Choroid plexus epithelial cell (primary cell): ENCODE measurements at regions not wholly inside any gene's neighbourhood (a gene's known extent, or its start where the extent isn't known, plus 50 kb on each side); places are given as distances from the start of the nearest gene placed in this dataset.
A peak's percentile ranks its signal among the peaks of the same experiment; 100 is the strongest.

Source experiments
- DNase-seq: peaks from one replicate; pipeline ENCODE4 v3.0.0-alpha.2; 2010; ENCODE audit warnings: low read depth
- H3K4me3 ChIP-seq: 2 replicates; pipeline ENCODE4 v1.5.1; 2011; ENCODE audit warnings: low read depth, mild to moderate bottlenecking, control low read depth, low read length, moderate library complexity
- TF ChIP-seq, protein P1 (sequence below): conservative IDR thresholded peaks from 2 replicates; pipeline ENCODE4 v1.5.1; 2011; ENCODE audit warnings: low read depth, mild to moderate bottlenecking, control low read depth, inconsistent platforms, low read length, moderate library complexity

DNA sequence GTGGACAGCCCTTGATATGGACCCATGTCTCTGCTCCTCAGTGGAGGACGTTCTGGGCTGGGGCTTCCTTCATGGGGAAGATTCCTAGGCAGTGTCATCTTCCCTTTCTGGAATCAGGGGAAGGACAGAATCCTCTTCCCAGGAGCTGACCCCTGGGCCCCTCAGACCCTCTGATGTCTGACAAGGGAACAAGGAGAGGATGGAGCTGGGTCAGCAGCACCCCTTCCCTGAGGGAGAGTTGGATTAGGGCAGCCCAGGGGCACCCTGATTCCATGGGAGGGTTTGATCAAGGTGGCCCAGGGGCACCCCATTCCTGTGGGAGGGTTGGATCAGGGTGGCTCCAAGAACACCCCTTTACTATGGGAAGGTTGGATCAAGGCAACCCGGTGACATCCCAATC, 86.5 kb downstream of the ACKR3 start:
- no peak for DNase-seq
- TF ChIP-seq, protein P1, sequence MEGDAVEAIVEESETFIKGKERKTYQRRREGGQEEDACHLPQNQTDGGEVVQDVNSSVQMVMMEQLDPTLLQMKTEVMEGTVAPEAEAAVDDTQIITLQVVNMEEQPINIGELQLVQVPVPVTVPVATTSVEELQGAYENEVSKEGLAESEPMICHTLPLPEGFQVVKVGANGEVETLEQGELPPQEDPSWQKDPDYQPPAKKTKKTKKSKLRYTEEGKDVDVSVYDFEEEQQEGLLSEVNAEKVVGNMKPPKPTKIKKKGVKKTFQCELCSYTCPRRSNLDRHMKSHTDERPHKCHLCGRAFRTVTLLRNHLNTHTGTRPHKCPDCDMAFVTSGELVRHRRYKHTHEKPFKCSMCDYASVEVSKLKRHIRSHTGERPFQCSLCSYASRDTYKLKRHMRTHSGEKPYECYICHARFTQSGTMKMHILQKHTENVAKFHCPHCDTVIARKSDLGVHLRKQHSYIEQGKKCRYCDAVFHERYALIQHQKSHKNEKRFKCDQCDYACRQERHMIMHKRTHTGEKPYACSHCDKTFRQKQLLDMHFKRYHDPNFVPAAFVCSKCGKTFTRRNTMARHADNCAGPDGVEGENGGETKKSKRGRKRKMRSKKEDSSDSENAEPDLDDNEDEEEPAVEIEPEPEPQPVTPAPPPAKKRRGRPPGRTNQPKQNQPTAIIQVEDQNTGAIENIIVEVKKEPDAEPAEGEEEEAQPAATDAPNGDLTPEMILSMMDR, result no peak
- no peak overlapping the region for H3K4me3 ChIP-seq

GRCh38 chr2:236656721-236657120, 87.1 kb downstream of the ACKR3 start:
- no peak overlapping the region for H3K4me3 ChIP-seq
- DNase-seq, result no peak
- TF ChIP-seq, protein P1, result no peak

DNA sequence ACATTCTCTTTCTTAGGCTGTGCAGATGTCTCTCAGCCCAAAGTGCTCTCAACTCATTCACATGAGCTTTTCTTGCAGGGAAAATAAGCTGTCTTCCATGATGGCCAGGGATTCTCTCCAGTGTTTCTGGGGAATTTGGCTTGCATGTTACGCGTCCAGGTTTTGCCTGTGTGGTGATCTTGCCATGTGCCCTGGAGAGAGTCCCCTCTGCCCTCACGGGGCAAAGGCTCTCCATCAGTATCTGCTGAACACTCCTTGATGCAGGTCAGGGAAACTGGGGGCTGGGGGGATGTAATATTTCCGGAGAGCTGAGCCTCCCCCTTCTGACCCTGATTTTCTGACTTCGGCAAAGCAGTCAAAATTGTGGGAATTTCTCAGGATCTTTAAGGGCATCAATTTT, 87.6 kb downstream of the ACKR3 start:
- TF ChIP-seq, protein P1, result no peak
- no peak for DNase-seq
- no peak overlapping the region for H3K4me3 ChIP-seq

- H3K4me3 ChIP-seq, result no peak overlapping the region
- TF ChIP-seq, protein P1, result no peak
- DNase-seq, result peak; percentile 77
Measured at GRCh38 chr2:236657801-236658200, 88.2 kb downstream of the ACKR3 start.

- no peak overlapping the region for H3K4me3 ChIP-seq
- DNase-seq, result no peak
- TF ChIP-seq, protein P1, result no peak
Measured at GRCh38 chr2:236658974-236659757, 89.5 kb downstream of the ACKR3 start.

DNA sequence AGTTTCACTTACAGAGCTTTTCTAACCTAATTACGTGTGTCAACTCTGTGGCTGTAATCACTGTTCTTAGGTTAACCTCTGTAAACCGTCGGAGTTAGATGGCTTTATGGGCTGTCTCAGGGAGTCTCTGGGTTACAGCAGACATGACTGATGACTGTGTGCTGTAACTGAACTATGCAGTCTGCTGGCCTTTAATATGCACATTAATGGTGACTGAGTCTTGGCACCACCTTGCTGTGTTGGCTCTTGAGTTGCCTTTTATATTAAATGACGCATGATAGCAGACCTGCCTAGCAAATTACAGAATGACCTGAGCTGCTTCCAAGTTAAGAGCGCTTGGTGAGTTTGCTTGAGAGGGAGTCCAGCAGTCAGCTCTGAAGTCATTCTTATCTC, 90.1 kb downstream of the ACKR3 start:
- TF ChIP-seq, protein P1, result no peak
- no peak overlapping the region for H3K4me3 ChIP-seq
- no peak for DNase-seq

- peak; percentile 65 for DNase-seq
- H3K4me3 ChIP-seq, result no peak overlapping the region
- TF ChIP-seq, protein P1, result no peak
Measured at GRCh38 chr2:236661061-236661761, 91.6 kb downstream of the ACKR3 start.
